ENCODE measurements at regions not wholly inside any gene's neighbourhood (a gene's known extent, or its start where the extent isn't known, plus 50 kb on each side); places are given as distances from the start of the nearest gene placed in this dataset.
A peak's percentile ranks its signal among the peaks of the same experiment; 100 is the strongest.
"Not testable (repeated sequence)": the region's sequence is repeated elsewhere in the genome, so short reads cannot be mapped to it uniquely, and the experiment has no call there.

GRCh38 chr17:83204736-83205386 is 125.5 kb downstream of the METRNL start:
- not testable (repeated sequence) for H3K9me3 ChIP-seq (ENCODE audit: control insufficient read depth in 2 of 2, insufficient read depth in 1 of 2, low read length in 1 of 2); H3K4me3 ChIP-seq (ENCODE audit: low read length in 2 of 2); DNase-seq (ENCODE audit: low read depth in 6 of 9, low spot score in 9 of 9); H3K36me3 ChIP-seq (ENCODE audit: control insufficient read depth in 2 of 2, insufficient read depth in 2 of 2, low read length in 1 of 2); H3K27ac ChIP-seq (ENCODE audit: low read depth in 1 of 2, low read length in 1 of 2); H3K27me3 ChIP-seq (ENCODE audit: control insufficient read depth in 2 of 2, insufficient read depth in 1 of 2, low read length in 1 of 2)
- H3K4me1 ChIP-seq (ENCODE audit: control insufficient read depth in 2 of 2, insufficient read depth in 2 of 2, low read length in 2 of 2) = peaks cover 9 to 26% of the 10 kb centered on the region in 2 donors
- 96% methylated on average over 24 of the region's 33 CpGs for WGBS

- not testable (repeated sequence) for H3K9me3 ChIP-seq (ENCODE audit: control insufficient read depth in 2 of 2, insufficient read depth in 1 of 2, low read length in 1 of 2); H3K27me3 ChIP-seq (ENCODE audit: control insufficient read depth in 2 of 2, insufficient read depth in 1 of 2, low read length in 1 of 2); H3K27ac ChIP-seq (ENCODE audit: low read depth in 1 of 2, low read length in 1 of 2); H3K4me3 ChIP-seq (ENCODE audit: low read length in 2 of 2); H3K36me3 ChIP-seq (ENCODE audit: control insufficient read depth in 2 of 2, insufficient read depth in 2 of 2, low read length in 1 of 2)
- WGBS = 70% methylated on average over 29 of the region's 50 CpGs
- DNase-seq (ENCODE audit: low read depth in 6 of 9, low spot score in 9 of 9) = peak in 5 of 9 donors; percentile 18 to 60 (median 40)
- H3K4me1 ChIP-seq (ENCODE audit: control insufficient read depth in 2 of 2, insufficient read depth in 2 of 2, low read length in 2 of 2) = peaks cover 3 to 19% of the 10 kb centered on the region in 2 donors
Observed at GRCh38 chr17:83205387-83206035, 126.1 kb downstream of the METRNL start.

GRCh38 chr17:83206036-83206394 is 126.6 kb downstream of the METRNL start:
- not testable (repeated sequence) for H3K9me3 ChIP-seq (ENCODE audit: control insufficient read depth in 2 of 2, insufficient read depth in 1 of 2, low read length in 1 of 2); H3K27me3 ChIP-seq (ENCODE audit: control insufficient read depth in 2 of 2, insufficient read depth in 1 of 2, low read length in 1 of 2); H3K36me3 ChIP-seq (ENCODE audit: control insufficient read depth in 2 of 2, insufficient read depth in 2 of 2, low read length in 1 of 2); H3K27ac ChIP-seq (ENCODE audit: low read depth in 1 of 2, low read length in 1 of 2); H3K4me3 ChIP-seq (ENCODE audit: low read length in 2 of 2); DNase-seq (ENCODE audit: low read depth in 6 of 9, low spot score in 9 of 9)
- peaks cover 3 to 14% of the 10 kb centered on the region in 2 donors for H3K4me1 ChIP-seq (ENCODE audit: control insufficient read depth in 2 of 2, insufficient read depth in 2 of 2, low read length in 2 of 2)
- WGBS = 97% methylated on average over 2 of the region's 3 CpGs

GRCh38 chr17:83206819-83207588 is 127.6 kb downstream of the METRNL start:
- not testable (repeated sequence) for H3K27me3 ChIP-seq (ENCODE audit: control insufficient read depth in 2 of 2, insufficient read depth in 1 of 2, low read length in 1 of 2); H3K4me3 ChIP-seq (ENCODE audit: low read length in 2 of 2); H3K36me3 ChIP-seq (ENCODE audit: control insufficient read depth in 2 of 2, insufficient read depth in 2 of 2, low read length in 1 of 2); H3K9me3 ChIP-seq (ENCODE audit: control insufficient read depth in 2 of 2, insufficient read depth in 1 of 2, low read length in 1 of 2); DNase-seq (ENCODE audit: low read depth in 6 of 9, low spot score in 9 of 9); H3K4me1 ChIP-seq (ENCODE audit: control insufficient read depth in 2 of 2, insufficient read depth in 2 of 2, low read length in 2 of 2); H3K27ac ChIP-seq (ENCODE audit: low read depth in 1 of 2, low read length in 1 of 2)
- WGBS = 72% methylated on average over 9 of the region's 15 CpGs

GRCh38 chr17:83247001-83247400 is 167.6 kb downstream of the METRNL start:
- no CpG with 5 or more reads among the region's 1 CpG for WGBS
- not testable (repeated sequence) for H3K27ac ChIP-seq (ENCODE audit: low read depth in 1 of 2, low read length in 1 of 2); H3K4me1 ChIP-seq (ENCODE audit: control insufficient read depth in 2 of 2, insufficient read depth in 2 of 2, low read length in 2 of 2); H3K36me3 ChIP-seq (ENCODE audit: control insufficient read depth in 2 of 2, insufficient read depth in 2 of 2, low read length in 1 of 2); H3K27me3 ChIP-seq (ENCODE audit: control insufficient read depth in 2 of 2, insufficient read depth in 1 of 2, low read length in 1 of 2); H3K9me3 ChIP-seq (ENCODE audit: control insufficient read depth in 2 of 2, insufficient read depth in 1 of 2, low read length in 1 of 2); H3K4me3 ChIP-seq (ENCODE audit: low read length in 2 of 2)
- DNase-seq (ENCODE audit: low read depth in 6 of 9, low spot score in 9 of 9) = peak in 3 of 9 donors; percentile 11 to 45 (median 42)
